ENCODE measurements at regions not wholly inside any gene's neighbourhood (a gene's known extent, or its start where the extent isn't known, plus 50 kb on each side); places are given as distances from the start of the nearest gene placed in this dataset.

DNA sequence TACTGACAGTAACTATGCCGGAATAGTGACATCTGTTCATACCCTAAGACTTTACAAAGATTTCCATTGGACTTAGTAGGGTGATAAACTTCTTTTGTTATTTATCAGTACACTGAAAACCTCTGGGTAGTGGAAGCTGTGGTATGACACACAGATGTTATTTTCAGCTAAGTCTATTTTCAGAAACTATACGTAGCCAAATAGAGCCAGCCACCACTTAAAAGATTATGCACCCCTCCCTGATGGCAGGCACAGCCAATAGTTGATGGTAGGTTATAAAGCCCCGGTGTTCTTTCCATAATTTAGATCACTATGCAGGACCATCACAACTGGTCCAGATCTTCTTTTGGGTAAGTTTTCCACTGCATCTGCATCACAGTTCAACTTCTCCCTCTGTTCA is 1603.2 kb upstream of the PABPC4L start:
- TF ChIP-seq RARB (CRISPR knock-in tag; IDR thresholded peaks at IDR 0.05) (no peak), CEBPB (IDR thresholded peaks at IDR 0.05) (no peak)
- TF ChIP-seq, protein P1, sequence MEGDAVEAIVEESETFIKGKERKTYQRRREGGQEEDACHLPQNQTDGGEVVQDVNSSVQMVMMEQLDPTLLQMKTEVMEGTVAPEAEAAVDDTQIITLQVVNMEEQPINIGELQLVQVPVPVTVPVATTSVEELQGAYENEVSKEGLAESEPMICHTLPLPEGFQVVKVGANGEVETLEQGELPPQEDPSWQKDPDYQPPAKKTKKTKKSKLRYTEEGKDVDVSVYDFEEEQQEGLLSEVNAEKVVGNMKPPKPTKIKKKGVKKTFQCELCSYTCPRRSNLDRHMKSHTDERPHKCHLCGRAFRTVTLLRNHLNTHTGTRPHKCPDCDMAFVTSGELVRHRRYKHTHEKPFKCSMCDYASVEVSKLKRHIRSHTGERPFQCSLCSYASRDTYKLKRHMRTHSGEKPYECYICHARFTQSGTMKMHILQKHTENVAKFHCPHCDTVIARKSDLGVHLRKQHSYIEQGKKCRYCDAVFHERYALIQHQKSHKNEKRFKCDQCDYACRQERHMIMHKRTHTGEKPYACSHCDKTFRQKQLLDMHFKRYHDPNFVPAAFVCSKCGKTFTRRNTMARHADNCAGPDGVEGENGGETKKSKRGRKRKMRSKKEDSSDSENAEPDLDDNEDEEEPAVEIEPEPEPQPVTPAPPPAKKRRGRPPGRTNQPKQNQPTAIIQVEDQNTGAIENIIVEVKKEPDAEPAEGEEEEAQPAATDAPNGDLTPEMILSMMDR (IDR thresholded peaks at IDR 0.05), result no peak

Data from A549 (cell line).